AG04449 (cell line): ENCODE measurements at regions not wholly inside any gene's neighbourhood (a gene's known extent, or its start where the extent isn't known, plus 50 kb on each side); places are given as distances from the start of the nearest gene placed in this dataset.

ENCODE experiments used
- CTCF ChIA-PET: fragments of 350-600 bp; formaldehyde crosslinking; extraction: SDS; loops from one replicate; lab custom pipeline; 2021; ENCODE audit warnings: antibody characterized with exemption; lab: Yijun Ruan, JAX
- POLR2A ChIA-PET: fragments of 400-600, 350-600 bp; formaldehyde crosslinking; extraction: SDS; loops from one replicate; lab custom pipeline; 2020; ENCODE audit warnings: antibody characterized with exemption, inconsistent platforms; lab: Yijun Ruan, JAX
- DNase-seq: peaks from one replicate; pipeline ENCODE4 v3.0.0-alpha.2; 2010; ENCODE audit warnings: low read depth, low spot score
- H3K4me3 ChIP-seq: 2 replicates; pipeline ENCODE4 v1.5.1; 2011; ENCODE audit warnings: low read depth, mild to moderate bottlenecking, control low read depth, low read length
- TF ChIP-seq, protein P1 (sequence below): IDR thresholded peaks from one replicate; pipeline ENCODE4 v1.5.1; 2011; ENCODE audit warnings: mild to moderate bottlenecking, moderate library complexity, low read length, control low read depth, inconsistent platforms; ENCODE audit not compliant: insufficient read depth; ENCODE audit errors: missing control alignments

GRCh38 chr15:93462690-93463089 lies 373.7 kb upstream of the RGMA start:
- DNase-seq = no peak
- TF ChIP-seq, protein P1, sequence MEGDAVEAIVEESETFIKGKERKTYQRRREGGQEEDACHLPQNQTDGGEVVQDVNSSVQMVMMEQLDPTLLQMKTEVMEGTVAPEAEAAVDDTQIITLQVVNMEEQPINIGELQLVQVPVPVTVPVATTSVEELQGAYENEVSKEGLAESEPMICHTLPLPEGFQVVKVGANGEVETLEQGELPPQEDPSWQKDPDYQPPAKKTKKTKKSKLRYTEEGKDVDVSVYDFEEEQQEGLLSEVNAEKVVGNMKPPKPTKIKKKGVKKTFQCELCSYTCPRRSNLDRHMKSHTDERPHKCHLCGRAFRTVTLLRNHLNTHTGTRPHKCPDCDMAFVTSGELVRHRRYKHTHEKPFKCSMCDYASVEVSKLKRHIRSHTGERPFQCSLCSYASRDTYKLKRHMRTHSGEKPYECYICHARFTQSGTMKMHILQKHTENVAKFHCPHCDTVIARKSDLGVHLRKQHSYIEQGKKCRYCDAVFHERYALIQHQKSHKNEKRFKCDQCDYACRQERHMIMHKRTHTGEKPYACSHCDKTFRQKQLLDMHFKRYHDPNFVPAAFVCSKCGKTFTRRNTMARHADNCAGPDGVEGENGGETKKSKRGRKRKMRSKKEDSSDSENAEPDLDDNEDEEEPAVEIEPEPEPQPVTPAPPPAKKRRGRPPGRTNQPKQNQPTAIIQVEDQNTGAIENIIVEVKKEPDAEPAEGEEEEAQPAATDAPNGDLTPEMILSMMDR = no peak
- CTCF ChIA-PET = no interaction called here

GRCh38 chr15:93460717-93461116 lies 371.7 kb upstream of the RGMA start:
- no peak overlapping the region for H3K4me3 ChIP-seq
- DNase-seq = no peak
- POLR2A ChIA-PET = no interaction called here
- TF ChIP-seq, protein P1 = no peak
- CTCF ChIA-PET = no interaction called here

More at GRCh38 chr15:93462690-93463089, 373.7 kb upstream of the RGMA start:
- no peak overlapping the region for H3K4me3 ChIP-seq
- POLR2A ChIA-PET = no interaction called here

- ChIA-PET CTCF (no interaction called here), POLR2A (no interaction called here)
- DNase-seq = no peak
- TF ChIP-seq, protein P1 = no peak
- no peak overlapping the region for H3K4me3 ChIP-seq
Observed at GRCh38 chr15:93459396-93459795, 370.4 kb upstream of the RGMA start.

DNA sequence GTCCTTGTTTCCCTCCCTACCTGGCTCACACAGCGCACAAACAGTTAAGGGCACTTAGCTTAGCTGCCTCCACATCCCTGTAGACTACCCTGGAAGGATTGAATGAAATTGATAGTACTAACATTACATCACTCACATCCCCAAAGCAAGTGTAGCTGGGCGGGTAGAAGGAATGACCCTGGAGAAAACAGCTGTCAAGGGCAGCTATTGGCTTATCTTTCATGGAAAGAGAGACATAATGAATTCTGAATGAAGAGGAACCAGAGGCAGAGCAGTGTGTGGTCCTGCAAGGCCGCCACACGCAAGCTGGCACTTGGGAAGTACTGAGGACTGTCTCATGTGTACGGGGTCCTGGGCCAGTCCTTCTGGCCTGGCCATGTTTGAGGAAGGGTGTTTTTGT lies 369.6 kb upstream of the RGMA start:
- ChIA-PET POLR2A (no interaction called here), CTCF (no interaction called here)
- no peak overlapping the region for H3K4me3 ChIP-seq
- no peak for DNase-seq
- TF ChIP-seq, protein P1 = no peak

DNA sequence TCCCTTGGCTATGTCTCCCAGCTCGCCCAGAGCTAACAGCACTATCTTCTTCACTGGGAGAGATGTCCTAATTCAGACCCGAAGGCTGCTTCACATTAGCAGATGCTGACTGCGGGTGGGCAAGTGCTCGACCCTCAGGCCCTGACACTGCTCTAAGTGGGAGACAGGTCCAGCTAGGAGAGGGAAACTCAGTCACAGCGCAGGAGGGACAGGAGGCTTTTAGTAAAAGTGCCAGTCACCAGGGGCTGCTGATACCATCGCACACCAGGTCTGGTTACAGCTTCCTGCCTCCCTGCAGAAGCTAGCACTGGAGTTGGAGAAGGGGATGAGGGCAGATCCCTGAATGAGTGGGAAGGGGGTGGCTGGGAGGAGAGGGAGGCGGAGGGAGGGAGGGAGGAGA lies 365.8 kb upstream of the RGMA start:
- CTCF ChIA-PET = no interaction called here
- no peak overlapping the region for H3K4me3 ChIP-seq
- DNase-seq = no peak
- POLR2A ChIA-PET = no interaction called here
- TF ChIP-seq, protein P1 = no peak

GRCh38 chr15:93452537-93453211 lies 363.7 kb upstream of the RGMA start:
- DNase-seq = no peak
- TF ChIP-seq, protein P1 = no peak
- POLR2A ChIA-PET = no interaction called here
- CTCF ChIA-PET = no interaction called here
- H3K4me3 ChIP-seq = no peak overlapping the region
